ENCODE measurements at regions not wholly inside any gene's neighbourhood (a gene's known extent, or its start where the extent isn't known, plus 50 kb on each side); places are given as distances from the start of the nearest gene placed in this dataset.

DNA sequence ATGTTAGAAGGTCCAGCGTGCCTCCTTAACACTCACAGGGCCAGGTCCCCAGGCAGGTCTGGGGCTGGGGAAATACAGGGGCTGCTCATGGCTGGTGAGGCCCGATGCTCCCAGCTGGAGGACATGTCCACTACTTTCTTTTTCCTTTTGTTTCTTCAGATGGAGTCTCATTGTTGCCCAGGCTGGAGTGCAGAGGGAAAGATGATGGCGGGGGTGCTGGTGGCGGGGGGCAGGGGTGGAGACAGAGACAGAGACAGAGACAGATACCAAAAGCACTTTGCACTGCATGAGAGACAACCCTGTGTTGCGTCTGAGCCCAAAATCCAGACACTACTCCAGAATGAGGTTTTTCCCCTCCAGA lies 211.0 kb downstream of the SH3BP4 start:
- TF ChIP-seq, protein P1, sequence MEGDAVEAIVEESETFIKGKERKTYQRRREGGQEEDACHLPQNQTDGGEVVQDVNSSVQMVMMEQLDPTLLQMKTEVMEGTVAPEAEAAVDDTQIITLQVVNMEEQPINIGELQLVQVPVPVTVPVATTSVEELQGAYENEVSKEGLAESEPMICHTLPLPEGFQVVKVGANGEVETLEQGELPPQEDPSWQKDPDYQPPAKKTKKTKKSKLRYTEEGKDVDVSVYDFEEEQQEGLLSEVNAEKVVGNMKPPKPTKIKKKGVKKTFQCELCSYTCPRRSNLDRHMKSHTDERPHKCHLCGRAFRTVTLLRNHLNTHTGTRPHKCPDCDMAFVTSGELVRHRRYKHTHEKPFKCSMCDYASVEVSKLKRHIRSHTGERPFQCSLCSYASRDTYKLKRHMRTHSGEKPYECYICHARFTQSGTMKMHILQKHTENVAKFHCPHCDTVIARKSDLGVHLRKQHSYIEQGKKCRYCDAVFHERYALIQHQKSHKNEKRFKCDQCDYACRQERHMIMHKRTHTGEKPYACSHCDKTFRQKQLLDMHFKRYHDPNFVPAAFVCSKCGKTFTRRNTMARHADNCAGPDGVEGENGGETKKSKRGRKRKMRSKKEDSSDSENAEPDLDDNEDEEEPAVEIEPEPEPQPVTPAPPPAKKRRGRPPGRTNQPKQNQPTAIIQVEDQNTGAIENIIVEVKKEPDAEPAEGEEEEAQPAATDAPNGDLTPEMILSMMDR (IDR thresholded peaks at IDR 0.05) = no peak
- TF ChIP-seq POLR2A (IDR thresholded peaks at IDR 0.05) = no peak
